Mesodermal cell (in vitro differentiated cells): ENCODE measurements at regions not wholly inside any gene's neighbourhood (a gene's known extent, or its start where the extent isn't known, plus 50 kb on each side); places are given as distances from the start of the nearest gene placed in this dataset.

Experiments
- H3K27ac ChIP-seq: 2 replicates; pipeline ENCODE4 v1.7.0; 2013; ENCODE audit warnings: mild to moderate bottlenecking, low read depth, low read length, moderate library complexity; ENCODE audit not compliant: severe bottlenecking
- H3K36me3 ChIP-seq: 2 replicates; pipeline ENCODE4 v1.7.1; 2013; ENCODE audit warnings: mild to moderate bottlenecking, low read length, moderate library complexity; ENCODE audit not compliant: control insufficient read depth, insufficient read depth
- H3K4me1 ChIP-seq: one replicate; pipeline ENCODE4 v1.7.1; 2013; ENCODE audit warnings: mild to moderate bottlenecking, low read length; ENCODE audit not compliant: insufficient read depth, control insufficient read depth, poor library complexity, severe bottlenecking
- H3K4me3 ChIP-seq: 2 replicates; pipeline ENCODE4 v1.7.0; 2013; ENCODE audit warnings: low read length, control low read depth, mild to moderate bottlenecking; ENCODE audit not compliant: insufficient read depth, poor library complexity, severe bottlenecking; ENCODE audit errors: extremely low read depth
- H3K9me3 ChIP-seq: 2 replicates; pipeline ENCODE4 v1.7.1; 2013; ENCODE audit warnings: mild to moderate bottlenecking, low read length, moderate library complexity; ENCODE audit not compliant: control insufficient read depth
- WGBS, 2 experiments: methylation state at CpG; one replicate each; pipeline ENCODE4 v1.1.5; 2013; ENCODE audit warnings: missing lambda C conversion rate in 2 of 2; ENCODE audit not compliant: insufficient coverage in 2 of 2; 5-methylcytosine and 5-hydroxymethylcytosine counted together

DNA sequence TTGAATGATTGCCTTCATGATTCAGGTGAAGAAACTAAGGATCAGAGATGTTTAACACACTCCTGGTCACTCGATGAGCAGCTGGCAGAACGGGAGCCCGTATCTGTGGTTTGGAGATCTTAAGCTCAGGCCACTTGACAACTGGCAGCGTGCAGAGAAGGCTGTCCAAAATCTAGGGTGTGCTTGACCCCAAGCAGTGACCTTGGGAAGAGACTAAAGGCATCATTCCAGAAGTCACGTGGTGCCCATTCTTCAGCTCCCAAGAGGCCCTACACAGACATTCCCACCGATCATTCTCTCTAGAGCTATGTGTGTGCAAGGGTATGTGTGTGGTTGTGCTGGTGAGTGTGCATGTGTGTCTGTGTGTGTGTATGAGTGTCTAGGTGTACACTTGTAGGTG lies 493.8 kb downstream of the TCERG1L start:
- H3K27ac ChIP-seq, result no peak overlapping the region
- no peak overlapping the region for H3K4me3 ChIP-seq
- no peaks in the 10 kb centered on the region for H3K4me1 ChIP-seq
- no peaks in the 10 kb centered on the region for H3K9me3 ChIP-seq
- H3K36me3 ChIP-seq, result no peaks in the 10 kb centered on the region
- 92 to 98% methylated on average over 4 to 6 of the region's 6 CpGs for WGBS, 2 experiments

DNA sequence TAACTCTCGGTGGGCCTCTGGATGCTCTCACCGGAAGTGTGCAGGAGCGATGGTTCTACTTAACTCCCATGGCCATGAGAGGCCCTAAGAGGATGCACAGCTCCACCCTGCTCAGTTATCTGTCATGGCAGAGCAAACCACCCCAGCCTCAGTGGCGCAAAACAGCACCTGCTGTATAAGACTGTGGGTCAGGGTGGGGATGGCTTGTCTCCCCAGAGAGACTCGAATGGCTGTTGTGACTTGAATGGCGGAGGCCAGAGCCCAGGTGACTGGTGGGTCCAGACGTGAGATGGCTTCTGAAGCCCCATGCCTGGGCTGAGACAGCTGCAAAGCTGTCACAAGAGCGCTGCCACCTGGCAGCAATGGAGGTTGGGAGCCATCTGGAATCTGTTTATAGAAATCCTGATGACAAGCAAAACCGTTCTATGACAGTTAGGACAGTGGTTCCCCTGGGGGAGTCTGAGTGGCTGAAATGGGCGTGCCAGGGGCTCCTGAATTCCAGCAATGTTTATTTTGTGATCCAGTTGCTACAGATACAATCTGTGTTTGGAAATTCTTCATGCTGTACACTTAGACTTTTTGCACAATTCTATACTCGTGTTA lies 490.5 kb downstream of the TCERG1L start:
- Histone ChIP-seq H3K4me3 (no peak overlapping the region), H3K36me3 (no peaks in the 10 kb centered on the region), H3K27ac (no peak overlapping the region), H3K9me3 (peaks cover 6% of the 10 kb centered on the region), H3K4me1 (no peaks in the 10 kb centered on the region)
- WGBS, 2 experiments, result 86 to 97% methylated on average over 8 to 9 of the region's 11 CpGs

DNA sequence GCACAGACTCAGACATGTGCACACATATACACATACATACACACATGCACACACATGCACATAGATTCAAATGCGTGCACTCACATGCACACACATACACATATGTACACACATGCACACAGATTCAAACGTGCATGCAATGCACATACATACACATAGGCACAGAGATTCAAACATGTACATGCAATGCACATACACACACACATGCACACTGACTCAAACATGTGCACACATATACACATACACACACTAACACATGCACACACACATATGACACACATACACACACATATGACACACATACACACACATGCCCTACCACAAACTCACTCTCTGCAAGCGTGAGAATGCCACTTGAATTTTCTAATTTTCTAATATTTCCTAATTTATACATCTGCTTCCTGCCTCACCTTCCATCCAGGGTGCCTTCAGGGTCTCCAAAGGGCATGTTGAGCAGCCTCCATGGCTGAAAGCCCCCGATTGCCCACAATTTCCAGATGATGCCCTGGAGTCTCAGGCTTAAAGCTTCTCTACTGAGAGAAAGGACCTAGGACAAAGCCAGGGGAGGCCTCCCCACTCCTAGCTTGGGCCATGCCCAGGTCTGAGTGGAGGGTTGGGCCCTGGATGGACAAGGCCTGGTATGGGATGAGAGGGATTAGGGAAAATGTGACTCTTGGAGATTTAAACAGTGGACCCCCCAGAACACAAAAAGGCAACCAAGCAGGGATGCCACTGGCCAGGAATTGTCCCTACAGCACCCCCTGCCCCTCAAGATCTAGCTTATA lies 487.1 kb downstream of the TCERG1L start:
- WGBS, 2 experiments, result 89 to 93% methylated on average over 4 of the region's 4 CpGs
- Histone ChIP-seq H3K4me3 (no peak overlapping the region), H3K27ac (no peak overlapping the region), H3K36me3 (no peaks in the 10 kb centered on the region), H3K9me3 (peaks cover 12% of the 10 kb centered on the region), H3K4me1 (no peaks in the 10 kb centered on the region)

DNA sequence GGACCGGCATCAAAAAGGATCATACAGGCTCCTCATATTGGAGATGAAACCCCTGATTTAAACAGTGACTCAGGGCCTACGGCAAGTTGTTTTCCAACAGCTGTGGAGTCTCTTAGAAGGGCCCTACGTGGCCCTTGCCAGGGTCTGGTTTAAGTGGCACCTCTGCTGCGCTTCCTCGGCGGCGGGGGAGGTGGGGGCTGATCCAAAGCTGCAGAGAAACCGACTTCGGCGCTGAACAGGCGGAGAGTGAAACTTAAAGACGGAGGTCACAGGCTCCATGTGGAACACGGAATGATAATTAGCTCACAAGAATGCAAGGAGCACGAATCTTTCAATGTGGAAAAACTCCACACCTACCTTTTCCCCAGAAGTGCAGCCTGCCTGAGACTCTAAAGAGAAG lies 477.9 kb downstream of the TCERG1L start:
- Histone ChIP-seq H3K4me1 (no peaks in the 10 kb centered on the region), H3K36me3 (no peaks in the 10 kb centered on the region), H3K27ac (no peak overlapping the region), H3K9me3 (no peaks in the 10 kb centered on the region), H3K4me3 (no peak overlapping the region)
- 83 to 93% methylated on average over 11 to 13 of the region's 14 CpGs for WGBS, 2 experiments

DNA sequence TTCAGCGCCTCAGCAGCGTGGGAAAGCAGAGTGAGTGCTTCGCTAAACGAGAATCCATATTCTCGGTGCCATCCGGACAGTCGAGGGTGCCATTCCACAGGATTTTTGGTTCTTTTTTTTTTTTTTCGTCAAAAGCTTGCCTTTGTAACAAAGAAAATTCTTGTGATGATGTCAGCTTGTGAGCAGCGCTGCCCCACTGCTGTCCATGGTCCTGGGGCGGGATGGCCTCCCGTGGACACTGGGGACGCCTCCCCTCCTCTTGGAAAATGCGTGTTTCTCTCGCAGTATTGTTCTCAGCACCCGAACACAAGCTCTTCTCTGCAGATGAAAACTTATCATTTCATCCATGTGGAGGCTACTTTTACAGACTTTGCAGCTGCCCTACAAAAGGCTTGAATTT lies 477.4 kb downstream of the TCERG1L start:
- Histone ChIP-seq H3K4me3 (no peak overlapping the region), H3K27ac (no peak overlapping the region), H3K36me3 (no peaks in the 10 kb centered on the region), H3K4me1 (no peaks in the 10 kb centered on the region), H3K9me3 (no peaks in the 10 kb centered on the region)
- WGBS, 2 experiments, result 74 to 76% methylated on average over 13 to 15 of the region's 15 CpGs

DNA sequence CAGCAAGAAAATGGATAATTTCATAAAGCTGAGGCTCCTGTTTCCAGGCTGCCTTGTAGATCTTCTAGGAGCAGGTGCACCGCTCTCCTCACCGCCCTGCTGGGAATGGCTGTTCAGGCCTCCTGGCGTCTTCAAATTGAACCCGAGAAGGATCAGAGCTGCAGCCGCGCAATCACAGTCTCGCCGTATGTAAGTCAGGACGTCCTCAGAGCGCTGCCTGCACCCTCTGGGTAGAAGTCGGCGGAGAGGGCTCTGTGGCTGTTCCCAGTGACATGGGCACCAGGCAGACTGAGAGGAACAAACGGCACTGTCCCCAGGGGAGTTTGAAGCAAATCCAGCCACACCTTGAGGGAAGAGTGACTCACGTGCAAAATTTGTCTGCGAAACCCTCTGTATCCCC lies 476.9 kb downstream of the TCERG1L start:
- Histone ChIP-seq H3K4me3 (no peak overlapping the region), H3K36me3 (no peaks in the 10 kb centered on the region), H3K9me3 (no peaks in the 10 kb centered on the region), H3K4me1 (no peaks in the 10 kb centered on the region), H3K27ac (no peak overlapping the region)
- WGBS, 2 experiments, result 90 to 93% methylated on average over 13 of the region's 15 CpGs

DNA sequence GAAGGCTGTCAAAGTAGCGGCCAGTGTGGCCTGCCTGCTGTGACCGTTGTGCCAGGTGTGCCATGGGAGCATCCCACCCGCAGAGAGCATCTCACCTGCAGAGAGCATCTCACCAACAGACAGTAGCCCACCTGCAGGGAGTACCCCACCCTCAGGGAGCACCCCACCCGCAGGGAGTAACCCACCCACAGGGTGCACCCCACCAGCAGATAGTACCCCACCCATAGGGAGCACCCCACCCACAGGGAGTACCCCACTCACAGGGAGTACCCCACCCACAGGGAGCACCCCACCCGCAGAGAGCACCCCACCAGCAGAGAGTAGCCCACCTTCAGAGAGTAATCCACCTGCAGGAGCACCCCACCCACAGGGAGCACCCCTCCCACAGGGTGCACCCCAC lies 476.5 kb downstream of the TCERG1L start:
- Histone ChIP-seq H3K27ac (no peak overlapping the region), H3K4me1 (no peaks in the 10 kb centered on the region), H3K36me3 (no peaks in the 10 kb centered on the region), H3K9me3 (no peaks in the 10 kb centered on the region), H3K4me3 (no peak overlapping the region)
- 83 to 86% methylated on average over 1 to 2 of the region's 5 CpGs for WGBS, 2 experiments

DNA sequence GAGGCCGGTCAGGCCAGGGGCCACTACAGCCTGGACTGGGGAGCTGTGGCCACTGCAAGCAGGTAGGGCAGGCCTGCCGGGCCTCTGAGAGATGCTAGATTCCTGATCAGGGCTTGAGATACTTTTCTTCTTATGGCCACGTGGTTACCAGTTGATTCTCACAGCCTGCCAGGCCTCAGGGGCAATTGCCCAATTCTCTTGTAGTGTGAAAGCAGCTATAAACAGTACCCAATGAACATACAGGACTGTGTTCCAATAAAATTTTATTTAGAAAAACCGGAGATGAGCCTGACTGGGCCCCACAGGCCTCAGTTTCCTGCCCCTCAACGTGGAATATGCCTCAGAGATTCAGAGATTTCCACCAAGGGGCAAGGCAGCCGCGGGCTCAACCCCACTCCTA lies 475.2 kb downstream of the TCERG1L start:
- Histone ChIP-seq H3K4me3 (no peak overlapping the region), H3K27ac (no peak overlapping the region), H3K36me3 (no peaks in the 10 kb centered on the region), H3K4me1 (no peaks in the 10 kb centered on the region), H3K9me3 (no peaks in the 10 kb centered on the region)
- whole genome bisulfite sequencing, 2 experiments, result 90 to 93% methylated on average over 3 to 7 of the region's 7 CpGs

DNA sequence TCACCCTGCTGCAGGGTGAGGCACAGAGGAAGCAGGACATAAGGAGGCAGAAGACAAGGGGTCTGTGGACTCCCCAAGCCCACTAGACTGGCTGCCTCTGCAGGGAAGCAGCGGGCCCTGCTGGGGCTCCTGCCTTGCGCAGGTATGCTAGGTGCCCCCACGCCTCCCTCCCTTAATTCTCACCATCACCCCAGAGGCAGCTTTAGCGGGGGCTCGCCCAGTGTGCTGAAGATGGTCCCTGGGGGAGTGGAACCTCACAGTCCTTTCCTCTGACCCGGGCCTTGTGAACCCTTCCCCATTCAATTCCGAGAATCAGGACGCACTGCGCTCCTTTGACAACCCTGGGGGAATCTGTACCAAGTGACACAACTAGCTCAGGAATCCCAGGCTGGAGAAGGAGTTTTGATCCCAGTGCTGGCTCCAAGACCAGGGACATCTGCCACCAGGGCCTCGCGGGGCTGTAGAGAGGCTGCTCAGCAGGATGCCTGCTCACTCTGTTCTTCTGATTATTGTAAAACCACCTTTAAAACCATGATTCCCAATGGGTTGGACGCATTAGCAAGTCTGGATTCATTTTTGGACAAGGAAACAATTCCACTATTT lies 468.4 kb downstream of the TCERG1L start:
- Histone ChIP-seq H3K36me3 (no peaks in the 10 kb centered on the region), H3K9me3 (no peaks in the 10 kb centered on the region), H3K4me3 (no peak overlapping the region), H3K27ac (no peak overlapping the region), H3K4me1 (no peaks in the 10 kb centered on the region)
- WGBS, 2 experiments, result 80 to 94% methylated on average over 7 to 8 of the region's 12 CpGs

DNA sequence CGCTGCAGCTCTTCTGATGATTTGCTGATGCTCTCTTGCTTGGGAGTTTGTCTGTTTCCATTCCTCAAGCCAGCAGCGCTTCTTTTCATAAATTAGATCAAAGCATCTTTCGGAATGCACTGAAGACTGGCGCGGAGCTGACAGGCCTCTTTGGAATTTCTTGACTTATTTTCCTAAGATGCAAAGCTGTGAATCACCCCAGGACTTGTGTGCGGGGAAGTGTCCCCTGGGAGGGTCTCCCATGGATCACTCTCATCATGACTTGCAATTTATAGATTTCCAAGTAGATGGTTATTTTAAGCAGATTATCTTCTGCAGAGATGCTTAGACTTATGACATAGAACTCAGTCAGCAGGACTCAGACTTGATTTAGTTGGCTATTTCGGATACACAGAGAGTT lies 467.2 kb downstream of the TCERG1L start:
- 78 to 80% methylated on average over 5 to 7 of the region's 7 CpGs for WGBS, 2 experiments
- H3K36me3 ChIP-seq, result no peaks in the 10 kb centered on the region
- H3K4me1 ChIP-seq, result no peaks in the 10 kb centered on the region
- no peaks in the 10 kb centered on the region for H3K9me3 ChIP-seq
- H3K27ac ChIP-seq, result no peak overlapping the region
- no peak overlapping the region for H3K4me3 ChIP-seq

DNA sequence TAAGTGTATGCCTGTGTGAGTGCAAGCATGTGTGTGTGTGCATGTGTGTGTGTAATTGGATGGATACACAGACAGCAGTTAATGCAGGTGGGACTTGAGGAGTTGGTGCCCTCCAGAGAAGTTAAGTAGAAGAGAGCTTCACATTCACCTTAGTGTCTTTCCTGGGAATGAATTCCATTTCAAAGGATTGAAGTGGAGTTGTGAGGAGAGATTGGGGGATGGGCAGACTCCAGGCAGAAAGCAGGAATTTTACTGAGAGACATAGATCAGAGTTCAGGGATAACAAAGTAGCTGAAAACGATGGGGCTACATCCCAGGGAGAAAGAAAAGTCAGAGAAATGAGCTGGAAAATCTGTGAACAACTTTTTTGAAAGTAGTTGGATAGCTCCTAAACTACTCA lies 464.4 kb downstream of the TCERG1L start:
- WGBS, 2 experiments, result 10 to 20% methylated on average over 1 of the region's 1 CpG
- no peaks in the 10 kb centered on the region for H3K36me3 ChIP-seq
- H3K4me1 ChIP-seq, result no peaks in the 10 kb centered on the region
- no peak overlapping the region for H3K4me3 ChIP-seq
- H3K27ac ChIP-seq, result no peak overlapping the region
- no peaks in the 10 kb centered on the region for H3K9me3 ChIP-seq
